ENCODE measurements at regions not wholly inside any gene's neighbourhood (a gene's known extent, or its start where the extent isn't known, plus 50 kb on each side); places are given as distances from the start of the nearest gene placed in this dataset.

DNA sequence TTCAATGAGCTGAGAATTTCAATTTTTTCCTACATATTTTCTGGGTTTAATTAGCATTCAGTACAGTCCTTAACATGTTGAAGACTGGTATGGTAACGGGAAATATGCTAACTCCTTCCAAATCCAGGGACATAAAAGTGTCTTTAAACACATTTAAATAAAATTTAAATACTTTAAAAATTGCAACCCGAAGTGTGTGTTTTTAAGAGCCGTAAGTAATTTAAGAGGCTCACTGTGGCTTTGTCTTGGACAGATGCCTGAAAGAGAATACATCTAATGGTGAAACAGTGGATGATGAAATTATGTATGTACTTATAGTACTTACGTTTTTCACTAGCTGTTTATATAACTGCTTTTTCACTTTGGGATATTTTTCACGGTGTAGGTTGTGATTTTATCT lies 687.3 kb upstream of the CELF2 start:
- DNase-seq (ENCODE audit: low read depth, low spot score) (no peak), ATAC-seq (no peak), FAIRE-seq (no peak)
- H3K9ac ChIP-seq (ENCODE audit: control insufficient read depth, insufficient read depth, low read length) = no peak overlapping the region
- WGBS (ENCODE audit: insufficient coverage, insufficient replicate concordance, low lambda C conversion rate, missing lambda C conversion rate) = 9% methylated on average over 5 of the region's 5 CpGs
- RAD21 ChIA-PET (ENCODE audit: unreplicated experiment) = no interaction called here
- TF ChIP-seq SMARCA5 (IDR thresholded peaks at IDR 0.05) (no peak), MYB (IDR thresholded peaks at IDR 0.05; ENCODE audit: borderline replicate concordance, low read depth, low read length) (no peak), TBL1XR1 (IDR thresholded peaks at IDR 0.05; ENCODE audit: low read depth, low read length) (no peak), ZZZ3 (IDR thresholded peaks at IDR 0.05; ENCODE audit: control insufficient read depth, insufficient read length, low read depth) (no peak), CHD4 (IDR thresholded peaks at IDR 0.05) (no peak), FOXK2 (IDR thresholded peaks at IDR 0.05) (no peak)
- no peak overlapping the region for H3K27ac ChIP-seq (ENCODE audit: control insufficient read depth, insufficient read depth)
- SMC1A ChIA-PET (ENCODE audit: uncharacterized antibody, unreplicated experiment) = interaction anchor here (1.0 kb wide), 1 partner anchor 24 kb away, joined by 3 read pairs; no protein-coding TSS in a partner anchor
- CTCF ChIA-PET = no interaction called here
- no peaks in the 10 kb centered on the region for H4K20me1 ChIP-seq (ENCODE audit: control insufficient read depth, insufficient read depth)
- H3K9me3 ChIP-seq (replicated peaks; ENCODE audit: control insufficient read depth, insufficient read depth, low read length) = no peaks in the 10 kb centered on the region
- H3K79me2 ChIP-seq (ENCODE audit: control insufficient read depth, insufficient read depth, low read length) = no peaks in the 10 kb centered on the region
- H3K4me3 ChIP-seq = no peak overlapping the region
- no peaks in the 10 kb centered on the region for H3K36me3 ChIP-seq (ENCODE audit: control insufficient read depth in 2 of 2, insufficient read depth in 2 of 2, low read length in 1 of 2)
- intact Hi-C loops (cut with micrococcal nuclease; ENCODE audit: unreplicated experiment) (no loop called here), in situ Hi-C loops (cut with MboI) (no loop called here)
- BruUV-seq (replicated peaks) = no TSS peak
- no peak overlapping the region for H3K4me2 ChIP-seq (ENCODE audit: control insufficient read depth, insufficient read depth)
- H3K27me3 ChIP-seq (replicated peaks in 1 of 2; ENCODE audit: control insufficient read depth in 2 of 2, insufficient read depth in 2 of 2, low read length in 1 of 2) = no peaks in the 10 kb centered on the region; a peak in 1 of 4 replicates
- no peaks in the 10 kb centered on the region for H3K4me1 ChIP-seq (ENCODE audit: control insufficient read depth, insufficient read depth, low read length)
- POLR2A ChIA-PET = no interaction called here
- H2AFZ ChIP-seq (ENCODE audit: control insufficient read depth, low read depth, low read length) = no peak overlapping the region

- no peak overlapping the region for H3K4me2 ChIP-seq (ENCODE audit: control insufficient read depth, insufficient read depth)
- no peaks in the 10 kb centered on the region for H3K36me3 ChIP-seq (ENCODE audit: control insufficient read depth in 2 of 2, insufficient read depth in 2 of 2, low read length in 1 of 2)
- H3K79me2 ChIP-seq (ENCODE audit: control insufficient read depth, insufficient read depth, low read length) = no peaks in the 10 kb centered on the region
- H3K4me3 ChIP-seq = no peak overlapping the region
- no peak overlapping the region for H3K27ac ChIP-seq (ENCODE audit: control insufficient read depth, insufficient read depth)
- intact Hi-C loops (cut with micrococcal nuclease; ENCODE audit: unreplicated experiment) = no loop called here
- no peaks in the 10 kb centered on the region for H3K9me3 ChIP-seq (replicated peaks; ENCODE audit: control insufficient read depth, insufficient read depth, low read length)
- H4K20me1 ChIP-seq (ENCODE audit: control insufficient read depth, insufficient read depth) = no peaks in the 10 kb centered on the region
- ChIA-PET SMC1A (ENCODE audit: uncharacterized antibody, unreplicated experiment) (no interaction called here), POLR2A (no interaction called here), RAD21 (ENCODE audit: unreplicated experiment) (no interaction called here), CTCF (interaction anchor here (0.9 kb wide), 1 partner anchor 482 kb away, joined by 3 read pairs; no protein-coding TSS in a partner anchor)
- peak; percentile 20; the same call in 1 of the 2 replicates for TF ChIP-seq ATF7 (IDR thresholded peaks at IDR 0.05; ENCODE audit: low read depth)
- TF ChIP-seq YBX1 (IDR thresholded peaks at IDR 0.05) = no peak
- TF ChIP-seq SPI1 (IDR thresholded peaks at IDR 0.05; ENCODE audit: borderline replicate concordance, insufficient read depth, low read depth, low read length) = no peak
- peak; percentile 55 for TF ChIP-seq JUNB (IDR thresholded peaks at IDR 0.05)
- TF ChIP-seq MEF2A (IDR thresholded peaks at IDR 0.05; ENCODE audit: insufficient read depth, low read depth, low read length) = peak; percentile 87
- TF ChIP-seq ATF2 (IDR thresholded peaks at IDR 0.05; ENCODE audit: low read length) = peak; percentile 79
- DNase-seq (ENCODE audit: low read depth, low spot score) (no peak), FAIRE-seq (no peak), ATAC-seq (no peak; the same call in 1 of the 3 replicates)
- H2AFZ ChIP-seq (ENCODE audit: control insufficient read depth, low read depth, low read length) = no peak overlapping the region
- H3K27me3 ChIP-seq (replicated peaks in 1 of 2; ENCODE audit: control insufficient read depth in 2 of 2, insufficient read depth in 2 of 2, low read length in 1 of 2) = no peaks in the 10 kb centered on the region; a peak in 1 of 4 replicates
- 0% methylated on average over 2 of the region's 2 CpGs for WGBS (ENCODE audit: insufficient coverage, insufficient replicate concordance, low lambda C conversion rate, missing lambda C conversion rate)
- no TSS peak for BruUV-seq (replicated peaks)
- in situ Hi-C loops (cut with MboI) = no loop called here
- H3K9ac ChIP-seq (ENCODE audit: control insufficient read depth, insufficient read depth, low read length) = no peak overlapping the region
- H3K4me1 ChIP-seq (ENCODE audit: control insufficient read depth, insufficient read depth, low read length) = no peaks in the 10 kb centered on the region
Observed at GRCh38 chr10:10332786-10333185, 684.9 kb upstream of the CELF2 start.
